ENCODE measurements at regions not wholly inside any gene's neighbourhood (a gene's known extent, or its start where the extent isn't known, plus 50 kb on each side); places are given as distances from the start of the nearest gene placed in this dataset.

- Histone ChIP-seq H3K36me3 (no peaks in the 10 kb centered on the region), H3K4me1 (no peaks in the 10 kb centered on the region), H3K27me3 (ENCODE audit: low read depth) (no peaks in the 10 kb centered on the region), H3K27ac (no peak overlapping the region), H3K9me3 (no peaks in the 10 kb centered on the region), H3K4me3 (no peak overlapping the region)
- ATAC-seq = no peak
- TF ChIP-seq CTCF (IDR thresholded peaks at IDR 0.05) = no peak
- intact Hi-C loops (cut with DNase I) = no loop called here
- DNase-seq = no peak
These were observed 1137.6 kb downstream of the C4orf33 start for GRCh38 chr4:130233377-130234047.

GRCh38 chr4:130238121-130238520, 1142.2 kb downstream of the C4orf33 start:
- H3K4me1 ChIP-seq = no peaks in the 10 kb centered on the region
- ATAC-seq (no peak), DNase-seq (no peak)
- H3K9me3 ChIP-seq = no peaks in the 10 kb centered on the region
- no peaks in the 10 kb centered on the region for H3K27me3 ChIP-seq (ENCODE audit: low read depth)
- intact Hi-C loops (cut with DNase I) = no loop called here
- no peak overlapping the region for H3K27ac ChIP-seq
- H3K4me3 ChIP-seq = no peak overlapping the region
- no peak for TF ChIP-seq CTCF (IDR thresholded peaks at IDR 0.05)
- no peaks in the 10 kb centered on the region for H3K36me3 ChIP-seq

- no peak for DNase-seq
- no peaks in the 10 kb centered on the region for H3K27me3 ChIP-seq (ENCODE audit: low read depth)
- no peak overlapping the region for H3K4me3 ChIP-seq
- H3K4me1 ChIP-seq = no peaks in the 10 kb centered on the region
- ATAC-seq = no peak
- intact Hi-C loops (cut with DNase I) = no loop called here
- H3K36me3 ChIP-seq = no peaks in the 10 kb centered on the region
- H3K27ac ChIP-seq = no peak overlapping the region
- no peaks in the 10 kb centered on the region for H3K9me3 ChIP-seq
- no peak for TF ChIP-seq CTCF (IDR thresholded peaks at IDR 0.05)
These were observed 1153.0 kb downstream of the C4orf33 start for GRCh38 chr4:130249002-130249401.

- no peak overlapping the region for H3K4me3 ChIP-seq
- H3K27ac ChIP-seq = no peak overlapping the region
- ATAC-seq (no peak), DNase-seq (no peak)
- TF ChIP-seq CTCF (IDR thresholded peaks at IDR 0.05) = no peak
- intact Hi-C loops (cut with DNase I) = no loop called here
- no peaks in the 10 kb centered on the region for H3K4me1 ChIP-seq
- no peaks in the 10 kb centered on the region for H3K9me3 ChIP-seq
- H3K27me3 ChIP-seq (ENCODE audit: low read depth) = no peaks in the 10 kb centered on the region
- no peaks in the 10 kb centered on the region for H3K36me3 ChIP-seq
These were observed 1161.3 kb downstream of the C4orf33 start for GRCh38 chr4:130257271-130257670.

GRCh38 chr4:130266814-130267213, 1170.9 kb downstream of the C4orf33 start:
- no peaks in the 10 kb centered on the region for H3K36me3 ChIP-seq
- H3K27ac ChIP-seq = no peak overlapping the region
- TF ChIP-seq CTCF (IDR thresholded peaks at IDR 0.05) = no peak
- intact Hi-C loops (cut with DNase I) = no loop called here
- H3K9me3 ChIP-seq = no peaks in the 10 kb centered on the region
- no peak for ATAC-seq
- H3K4me3 ChIP-seq = no peak overlapping the region
- H3K27me3 ChIP-seq (ENCODE audit: low read depth) = no peaks in the 10 kb centered on the region
- H3K4me1 ChIP-seq = no peaks in the 10 kb centered on the region
- DNase-seq = no peak

All from lower lobe of right lung (tissue), 2 donors.